ENCODE measurements at regions not wholly inside any gene's neighbourhood (a gene's known extent, or its start where the extent isn't known, plus 50 kb on each side); places are given as distances from the start of the nearest gene placed in this dataset.
A peak's percentile ranks its signal among the peaks of the same experiment; 100 is the strongest.

DNA sequence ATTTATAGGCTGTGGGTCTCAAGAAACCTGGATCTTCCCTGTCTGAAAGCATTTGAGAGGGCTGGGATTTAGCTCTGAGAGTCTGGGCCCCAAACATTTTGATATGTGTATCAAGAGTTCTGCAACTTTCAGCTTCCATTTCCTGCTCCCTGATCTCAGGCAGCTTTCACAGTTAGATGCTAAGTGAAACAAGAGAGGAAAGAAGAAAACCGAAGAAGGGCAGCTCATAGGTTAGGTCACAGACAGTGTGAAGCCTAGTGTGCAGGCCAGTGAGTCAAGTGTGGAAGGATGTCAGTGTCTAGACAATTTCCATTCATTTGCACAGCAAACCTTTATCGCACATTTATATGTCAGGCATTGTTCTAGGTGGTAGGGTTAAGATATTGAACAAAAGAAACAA is 173.6 kb upstream of the PROK2 start:
- DNase-seq (ENCODE audit: low spot score) = no peak
- H2AFZ ChIP-seq = no peak overlapping the region
- WGBS (ENCODE audit: low lambda C conversion rate, missing lambda C conversion rate) = 92% methylated on average over 2 of the region's 2 CpGs

GRCh38 chr3:71956716-71957115 is 171.8 kb upstream of the PROK2 start:
- no peak overlapping the region for H3K27ac ChIP-seq
- no peaks in the 10 kb centered on the region for H3K79me2 ChIP-seq
- H3K4me1 ChIP-seq (ENCODE audit: insufficient read depth) = peaks cover 4% of the 10 kb centered on the region
- DNase-seq (ENCODE audit: low spot score) = no peak
- H3K9me2 ChIP-seq (replicated peaks; ENCODE audit: insufficient read depth) = no peaks in the 10 kb centered on the region
- 92% methylated on average over 3 of the region's 3 CpGs for WGBS (ENCODE audit: low lambda C conversion rate, missing lambda C conversion rate)
- H3K27me3 ChIP-seq = peaks cover 5% of the 10 kb centered on the region
- TF ChIP-seq EZH2 (IDR thresholded peaks at IDR 0.05; ENCODE audit: borderline replicate concordance) = no peak
- no peak for TF ChIP-seq EZH2phosphoT487 (IDR thresholded peaks at IDR 0.05; ENCODE audit: low read depth, severe bottlenecking, unreplicated experiment)
- no peak for TF ChIP-seq CTCF (IDR thresholded peaks at IDR 0.05; ENCODE audit: poor library complexity)
- H3K36me3 ChIP-seq (replicated peaks; ENCODE audit: insufficient read depth, low read depth) = no peaks in the 10 kb centered on the region
- H4K20me1 ChIP-seq (ENCODE audit: insufficient read depth, poor library complexity, severe bottlenecking) = no peaks in the 10 kb centered on the region
- H3K4me2 ChIP-seq = no peak overlapping the region
- no peak overlapping the region for H2AFZ ChIP-seq
- H3K4me3 ChIP-seq = no peak overlapping the region
- no peaks in the 10 kb centered on the region for H3K9me3 ChIP-seq (ENCODE audit: low read depth)

More for the DNA sequence above, 173.6 kb upstream of the PROK2 start:
- Histone ChIP-seq H3K9me3 (ENCODE audit: low read depth) (no peaks in the 10 kb centered on the region), H3K4me2 (no peak overlapping the region), H4K20me1 (ENCODE audit: insufficient read depth, poor library complexity, severe bottlenecking) (no peaks in the 10 kb centered on the region), H3K79me2 (no peaks in the 10 kb centered on the region), H3K9me2 (replicated peaks; ENCODE audit: insufficient read depth) (no peaks in the 10 kb centered on the region), H3K4me1 (ENCODE audit: insufficient read depth) (peaks cover 4% of the 10 kb centered on the region), H3K4me3 (no peak overlapping the region), H3K27ac (no peak overlapping the region), H3K36me3 (replicated peaks; ENCODE audit: insufficient read depth, low read depth) (no peaks in the 10 kb centered on the region), H3K27me3 (peaks cover 11% of the 10 kb centered on the region)
- TF ChIP-seq EZH2phosphoT487 (IDR thresholded peaks at IDR 0.05; ENCODE audit: low read depth, severe bottlenecking, unreplicated experiment) = no peak
- TF ChIP-seq CTCF (IDR thresholded peaks at IDR 0.05; ENCODE audit: poor library complexity) = no peak
- no peak for TF ChIP-seq EZH2 (IDR thresholded peaks at IDR 0.05; ENCODE audit: borderline replicate concordance)

- WGBS (ENCODE audit: low lambda C conversion rate, missing lambda C conversion rate) = 88% methylated on average over 2 of the region's 2 CpGs
Observed at GRCh38 chr3:71956069-71956340, 171.1 kb upstream of the PROK2 start.

More at GRCh38 chr3:71956069-71956340, 171.1 kb upstream of the PROK2 start:
- H2AFZ ChIP-seq = no peak overlapping the region
- H3K27me3 ChIP-seq = no peaks in the 10 kb centered on the region
- H3K36me3 ChIP-seq (replicated peaks; ENCODE audit: insufficient read depth, low read depth) = no peaks in the 10 kb centered on the region
- H3K4me2 ChIP-seq = peak overlapping the region; percentile 50
- peaks cover 4% of the 10 kb centered on the region for H3K4me1 ChIP-seq (ENCODE audit: insufficient read depth)
- no peak for DNase-seq (ENCODE audit: low spot score)
- no peak overlapping the region for H3K4me3 ChIP-seq
- no peaks in the 10 kb centered on the region for H4K20me1 ChIP-seq (ENCODE audit: insufficient read depth, poor library complexity, severe bottlenecking)
- no peaks in the 10 kb centered on the region for H3K9me2 ChIP-seq (replicated peaks; ENCODE audit: insufficient read depth)
- no peaks in the 10 kb centered on the region for H3K79me2 ChIP-seq
- no peak overlapping the region for H3K27ac ChIP-seq
- no peaks in the 10 kb centered on the region for H3K9me3 ChIP-seq (ENCODE audit: low read depth)
- TF ChIP-seq CTCF (IDR thresholded peaks at IDR 0.05; ENCODE audit: poor library complexity) = no peak
- no peak for TF ChIP-seq EZH2 (IDR thresholded peaks at IDR 0.05; ENCODE audit: borderline replicate concordance)

All from hepatocyte (in vitro differentiated cells).